ENCODE measurements at regions not wholly inside any gene's neighbourhood (a gene's known extent, or its start where the extent isn't known, plus 50 kb on each side); places are given as distances from the start of the nearest gene placed in this dataset.

DNA sequence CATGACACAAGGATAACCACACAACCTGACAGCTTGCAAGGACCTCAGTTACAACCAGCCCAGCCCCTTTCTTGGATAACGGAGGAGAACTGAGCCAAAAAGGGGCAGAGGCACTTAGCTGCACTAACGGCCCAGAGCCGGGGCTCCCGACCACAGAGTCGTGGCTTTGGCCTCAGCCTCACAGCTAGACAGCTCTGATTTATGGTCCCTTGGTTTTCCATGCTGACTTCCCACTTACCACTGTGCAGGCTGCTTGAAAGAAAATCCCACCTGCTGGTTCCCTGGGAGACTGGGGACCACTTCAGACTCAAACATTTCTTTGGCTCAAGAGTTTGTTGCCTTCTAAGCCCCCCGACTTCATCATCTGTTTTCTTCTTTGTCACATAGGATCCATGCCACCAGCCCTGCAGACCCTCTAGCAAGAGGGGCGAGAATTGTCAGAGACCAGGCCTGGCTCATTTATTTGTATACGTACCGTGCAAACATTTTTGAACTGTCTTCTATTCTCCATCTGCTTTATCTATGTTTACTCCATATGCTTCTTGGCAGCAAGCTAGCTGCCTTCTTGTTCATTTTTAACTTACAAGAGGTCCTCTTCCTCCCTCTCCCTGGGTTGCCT, 352.6 kb upstream of the MYT1L start:
- TF ChIP-seq, protein P1, sequence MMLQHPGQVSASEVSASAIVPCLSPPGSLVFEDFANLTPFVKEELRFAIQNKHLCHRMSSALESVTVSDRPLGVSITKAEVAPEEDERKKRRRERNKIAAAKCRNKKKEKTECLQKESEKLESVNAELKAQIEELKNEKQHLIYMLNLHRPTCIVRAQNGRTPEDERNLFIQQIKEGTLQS (IDR thresholded peaks at IDR 0.05; ENCODE audit: insufficient read depth, low read depth, low read length): no peak
- TF ChIP-seq POLR2AphosphoS5 (IDR thresholded peaks at IDR 0.05; ENCODE audit: low read depth, low read length): no peak

Data from H1 (cell line).